T-cell (primary cell): ENCODE measurements at regions not wholly inside any gene's neighbourhood (a gene's known extent, or its start where the extent isn't known, plus 50 kb on each side); places are given as distances from the start of the nearest gene placed in this dataset.
A peak's percentile ranks its signal among the peaks of the same experiment; 100 is the strongest.

Experiments
- ATAC-seq, 4 experiments: fragments of 200-7000 bp in 3 of 4; fragments of 150-1000 bp in 1 of 4; cut with Tn5 transposase; replicated peaks in 1 of 4; 1 replicate in 3 of 4; 2 replicates in 1 of 4; pipeline ENCODE4 v1.10.0; 2021; ENCODE audit warnings: moderate library complexity in 3 of 4, mild to moderate bottlenecking in 2 of 4, moderate number of reproducible peaks in 1 of 4
- CTCF ChIA-PET, 2 donors: fragments of 300-600 bp; sonication (Branson Sonifier 250); formaldehyde crosslinking; loops; one replicate each; lab custom pipeline; 2022; ENCODE audit warnings: antibody characterized with exemption in 2 of 2; lab: Charles Lee
- POLR2A ChIA-PET, 2 donors: fragments of 300-600 bp; sonication (Branson Sonifier 250); formaldehyde crosslinking; loops; one replicate each; lab custom pipeline; 2022; ENCODE audit warnings: antibody characterized with exemption in 2 of 2; lab: Charles Lee
- DNase-seq, 35 experiments: peaks; one replicate each; pipeline versions ENCODE4 v3.0.0 to v3.0.0-alpha.2; 2013 to 2023
- H3K27ac ChIP-seq: one replicate; pipeline ENCODE4 v1.5.1; 2013; ENCODE audit warnings: low read length
- H3K27me3 ChIP-seq, 2 experiments: replicated peaks in 1 of 2; 1 replicate in 1 of 2; 2 replicates in 1 of 2; pipeline versions ENCODE4 v1.6.1 to v1.7.0; 2013; ENCODE audit warnings: low read length in 1 of 2, mixed read lengths in 1 of 2; ENCODE audit not compliant: control insufficient read depth in 2 of 2, insufficient read depth in 2 of 2; ENCODE audit errors: extremely low read depth in 1 of 2
- H3K36me3 ChIP-seq, 2 donors: 1 replicate in 1 of 2; 2 replicates in 1 of 2; pipeline versions ENCODE4 v1.6.1 to v1.7.0; 2013; ENCODE audit warnings: low read length in 1 of 2; ENCODE audit not compliant: control insufficient read depth in 2 of 2, insufficient read depth in 1 of 2; ENCODE audit errors: extremely low read depth in 1 of 2
- H3K4me1 ChIP-seq, 2 experiments: 1 replicate in 1 of 2; 2 replicates in 1 of 2; pipeline versions ENCODE4 v1.6.1 to v1.7.0; 2013; ENCODE audit warnings: low read length in 2 of 2, mixed read lengths in 1 of 2; ENCODE audit not compliant: insufficient read depth in 2 of 2, control insufficient read depth in 1 of 2; ENCODE audit errors: extremely low read depth in 1 of 2
- H3K4me3 ChIP-seq, 2 donors: 1 replicate in 1 of 2; 2 replicates in 1 of 2; pipeline versions ENCODE4 v1.5.1 to v1.7.0; 2013; ENCODE audit warnings: mild to moderate bottlenecking in 2 of 2, low read length in 1 of 2, moderate library complexity in 1 of 2; ENCODE audit not compliant: control insufficient read depth in 1 of 2; ENCODE audit errors: extremely low read depth in 1 of 2
- H3K9me3 ChIP-seq: 2 replicates; pipeline ENCODE4 v1.7.0; 2013
- H3K27ac Mint-ChIP-seq, 2 donors: one replicate each; pipeline ENCODE4 v1.8.0; 2020 to 2021; ENCODE audit warnings: mild to moderate bottlenecking in 2 of 2, mixed read lengths in 2 of 2
- H3K27me3 Mint-ChIP-seq, 2 donors: one replicate each; pipeline ENCODE4 v1.8.0; 2021 to 2022; ENCODE audit warnings: mixed read lengths in 2 of 2
- H3K36me3 Mint-ChIP-seq: one replicate; pipeline ENCODE4 v1.8.0; 2021; ENCODE audit warnings: mixed read lengths
- H3K4me1 Mint-ChIP-seq, 3 donors: one replicate each; pipeline ENCODE4 v1.8.0; 2020 to 2022; ENCODE audit warnings: mixed read lengths in 3 of 3, mild to moderate bottlenecking in 1 of 3
- H3K4me3 Mint-ChIP-seq, 3 donors: one replicate each; pipeline ENCODE4 v1.8.0; 2020 to 2022; ENCODE audit warnings: mild to moderate bottlenecking in 3 of 3, mixed read lengths in 3 of 3, moderate library complexity in 3 of 3
- H3K9me3 Mint-ChIP-seq, 3 donors: one replicate each; pipeline ENCODE4 v1.8.0; 2020 to 2022; ENCODE audit warnings: mixed read lengths in 3 of 3
- WGBS: methylation state at CpG from one replicate; pipeline ENCODE4 v1.1.5; 2013; ENCODE audit warnings: missing lambda C conversion rate; ENCODE audit not compliant: insufficient coverage; 5-methylcytosine and 5-hydroxymethylcytosine counted together

- CTCF ChIA-PET = interaction anchor here in 1 of 2 donors (0.6 kb wide), 1 partner anchor 949 kb away, joined by 3 read pairs; no protein-coding TSS in a partner anchor
- DNase-seq (no peak), ATAC-seq (no peak)
- no peaks in the 10 kb centered on the region for H3K4me1 ChIP-seq
- no peaks in the 10 kb centered on the region for H3K27me3 ChIP-seq
- H3K4me3 ChIP-seq = no peak overlapping the region
- WGBS = no CpG with 5 or more reads among the region's 1 CpG
- no peaks in the 10 kb centered on the region for H3K9me3 Mint-ChIP-seq
- H3K27ac ChIP-seq = no peak overlapping the region
- H3K9me3 ChIP-seq = no peaks in the 10 kb centered on the region
- H3K36me3 Mint-ChIP-seq = no peaks in the 10 kb centered on the region
- H3K36me3 ChIP-seq = no peaks in the 10 kb centered on the region
- H3K4me3 Mint-ChIP-seq = no peak overlapping the region
- no peaks in the 10 kb centered on the region for H3K4me1 Mint-ChIP-seq
- no peaks in the 10 kb centered on the region for H3K27me3 Mint-ChIP-seq
- no peak overlapping the region for H3K27ac Mint-ChIP-seq
- POLR2A ChIA-PET = no interaction called here
These were observed 196.2 kb upstream of the SLC24A2 start for GRCh38 chr9:19985081-19985480.

DNA sequence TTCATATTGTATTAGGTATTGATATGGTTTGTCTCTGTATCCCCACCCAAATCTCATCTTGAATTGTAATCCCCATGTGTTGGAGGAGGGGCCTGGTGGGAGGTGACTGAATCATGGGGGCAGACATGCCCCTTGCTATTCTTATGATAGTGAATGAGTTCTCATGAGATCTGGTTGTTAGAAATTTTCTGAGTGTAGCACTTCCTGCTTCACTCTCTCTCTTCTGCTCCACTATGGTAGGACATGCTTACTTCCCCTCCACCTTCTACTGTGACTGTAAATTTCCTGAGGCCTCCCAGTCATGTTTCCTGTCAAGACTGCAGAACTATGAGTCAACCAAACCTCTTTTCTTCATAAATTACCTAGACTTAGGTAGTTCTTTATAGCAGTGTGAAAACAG, 187.4 kb upstream of the SLC24A2 start:
- H3K27ac Mint-ChIP-seq = peak overlapping the region; percentile 74 to 79
- peaks cover 18 to 23% (median 19%) of the 10 kb centered on the region in 3 donors for H3K4me1 Mint-ChIP-seq
- H3K27ac ChIP-seq = no peak overlapping the region
- no peaks in the 10 kb centered on the region for H3K9me3 Mint-ChIP-seq
- ChIA-PET POLR2A (interaction anchor here in 1 of 2 donors (0.6 kb wide), 1 partner anchor 81 kb away, joined by 3 read pairs; no protein-coding TSS in a partner anchor), CTCF (interaction anchor here in 1 of 2 donors (0.5 kb wide), 1 partner anchor 291 kb away, joined by 3 read pairs; no protein-coding TSS in a partner anchor)
- H3K27me3 Mint-ChIP-seq = no peaks in the 10 kb centered on the region
- H3K4me1 ChIP-seq = peaks cover 0 to 4% of the 10 kb centered on the region in 2 experiments
- DNase-seq (peak in 4 of 35 experiments; percentile 1 to 27 (median 2)), ATAC-seq (peak; percentile 90 to 100 (median 98))
- no peaks in the 10 kb centered on the region for H3K9me3 ChIP-seq
- no peak overlapping the region for H3K4me3 ChIP-seq
- no peaks in the 10 kb centered on the region for H3K36me3 Mint-ChIP-seq
- H3K27me3 ChIP-seq = no peaks in the 10 kb centered on the region
- no peaks in the 10 kb centered on the region for H3K36me3 ChIP-seq
- H3K4me3 Mint-ChIP-seq = no peak overlapping the region

GRCh38 chr9:19975499-19975898, 186.7 kb upstream of the SLC24A2 start:
- Histone ChIP-seq H3K9me3 (no peaks in the 10 kb centered on the region), H3K27me3 (no peaks in the 10 kb centered on the region), H3K4me1 (peaks cover 0 to 4% of the 10 kb centered on the region in 2 experiments), H3K27ac (no peak overlapping the region), H3K4me3 (no peak overlapping the region), H3K36me3 (no peaks in the 10 kb centered on the region)
- POLR2A ChIA-PET = interaction anchor here in 1 of 2 donors (0.6 kb wide), 1 partner anchor 81 kb away, joined by 3 read pairs; no protein-coding TSS in a partner anchor
- Mint-ChIP-seq H3K36me3 (no peaks in the 10 kb centered on the region), H3K4me3 (no peak overlapping the region), H3K9me3 (no peaks in the 10 kb centered on the region), H3K27ac (no peak overlapping the region), H3K4me1 (peaks cover 18 to 23% (median 19%) of the 10 kb centered on the region in 3 donors), H3K27me3 (no peaks in the 10 kb centered on the region)
- CTCF ChIA-PET = no interaction called here
- no peak for DNase-seq
- ATAC-seq = no peak
- WGBS = no CpG with 5 or more reads among the region's 2 CpGs

GRCh38 chr9:19969721-19970120, 180.9 kb upstream of the SLC24A2 start:
- no peak overlapping the region for H3K27ac Mint-ChIP-seq
- H3K4me1 ChIP-seq = no peaks in the 10 kb centered on the region
- ChIA-PET POLR2A (interaction anchor here in 1 of 2 donors (0.8 kb wide), 1 partner anchor 17 kb away, joined by 3 read pairs; no protein-coding TSS in a partner anchor), CTCF (no interaction called here)
- H3K4me3 ChIP-seq = no peak overlapping the region
- no peak overlapping the region for H3K4me3 Mint-ChIP-seq
- no peak overlapping the region for H3K27ac ChIP-seq
- no peaks in the 10 kb centered on the region for H3K36me3 Mint-ChIP-seq
- H3K4me1 Mint-ChIP-seq = peaks cover 5 to 10% (median 6%) of the 10 kb centered on the region in 3 donors
- no peaks in the 10 kb centered on the region for H3K9me3 Mint-ChIP-seq
- H3K27me3 ChIP-seq = no peaks in the 10 kb centered on the region
- DNase-seq = no peak
- no peaks in the 10 kb centered on the region for H3K36me3 ChIP-seq
- ATAC-seq = no peak
- H3K9me3 ChIP-seq = no peaks in the 10 kb centered on the region
- no peaks in the 10 kb centered on the region for H3K27me3 Mint-ChIP-seq

GRCh38 chr9:19967888-19968459, 179.1 kb upstream of the SLC24A2 start:
- Mint-ChIP-seq H3K4me1 (peaks cover 5 to 10% (median 6%) of the 10 kb centered on the region in 3 donors), H3K9me3 (no peaks in the 10 kb centered on the region), H3K27ac (no peak overlapping the region), H3K4me3 (no peak overlapping the region), H3K36me3 (no peaks in the 10 kb centered on the region), H3K27me3 (no peaks in the 10 kb centered on the region)
- ChIA-PET CTCF (no interaction called here), POLR2A (no interaction called here)
- Histone ChIP-seq H3K4me3 (no peak overlapping the region), H3K9me3 (no peaks in the 10 kb centered on the region), H3K27me3 (no peaks in the 10 kb centered on the region), H3K4me1 (no peaks in the 10 kb centered on the region), H3K27ac (no peak overlapping the region), H3K36me3 (no peaks in the 10 kb centered on the region)
- ATAC-seq (no peak), DNase-seq (no peak)

- no CpG with 5 or more reads among the region's 1 CpG for WGBS
- no peaks in the 10 kb centered on the region for H3K27me3 Mint-ChIP-seq
- H3K36me3 ChIP-seq = no peaks in the 10 kb centered on the region
- no peaks in the 10 kb centered on the region for H3K36me3 Mint-ChIP-seq
- no peaks in the 10 kb centered on the region for H3K27me3 ChIP-seq
- no peak overlapping the region for H3K27ac Mint-ChIP-seq
- no peak overlapping the region for H3K4me3 Mint-ChIP-seq
- no peak overlapping the region for H3K4me3 ChIP-seq
- no peak for ATAC-seq
- DNase-seq = peak in 1 of 35 experiments; percentile 8
- H3K4me1 Mint-ChIP-seq = peaks cover 5 to 10% (median 6%) of the 10 kb centered on the region in 3 donors
- POLR2A ChIA-PET = no interaction called here
- H3K9me3 ChIP-seq = no peaks in the 10 kb centered on the region
- no peak overlapping the region for H3K27ac ChIP-seq
- no peaks in the 10 kb centered on the region for H3K4me1 ChIP-seq
- no peaks in the 10 kb centered on the region for H3K9me3 Mint-ChIP-seq
- CTCF ChIA-PET = no interaction called here
These were observed 178.5 kb upstream of the SLC24A2 start for GRCh38 chr9:19967216-19967887.
